ENCODE measurements at regions not wholly inside any gene's neighbourhood (a gene's known extent, or its start where the extent isn't known, plus 50 kb on each side); places are given as distances from the start of the nearest gene placed in this dataset.
A peak's percentile ranks its signal among the peaks of the same experiment; 100 is the strongest.

DNA sequence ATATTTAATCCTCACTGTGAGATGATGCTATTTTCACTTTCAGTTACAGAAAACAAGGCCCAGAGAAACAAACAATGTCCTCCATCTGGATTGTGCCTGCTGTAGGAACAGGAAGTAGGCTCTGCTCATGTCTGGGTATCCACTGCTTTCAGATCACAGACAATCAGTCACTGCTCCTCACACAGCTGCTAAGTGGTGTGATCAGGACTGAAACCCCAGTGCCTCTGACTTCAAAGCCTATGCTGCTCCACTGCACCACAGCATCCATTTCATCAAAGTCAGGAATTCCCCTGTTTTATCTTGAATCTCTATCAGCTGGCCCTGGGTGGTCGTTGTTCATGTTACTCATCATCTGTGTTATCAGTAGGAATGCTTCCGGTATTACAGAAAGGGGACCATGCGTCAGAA lies 303.8 kb upstream of the TRIB2 start:
- Histone ChIP-seq H3K27ac (ENCODE audit: low read depth, low read length) (no peak overlapping the region), H2AFZ (ENCODE audit: low read length) (peak overlapping the region; percentile 70)
- TF ChIP-seq CTCF (IDR thresholded peaks at IDR 0.05; ENCODE audit: extremely low read depth, low read depth, low read length) = no peak

GRCh38 chr2:12415536-12415935 lies 301.2 kb upstream of the TRIB2 start:
- H3K4me1 ChIP-seq (ENCODE audit: insufficient read depth, low read length) = peaks cover 3% of the 10 kb centered on the region
- TF ChIP-seq CTCF (IDR thresholded peaks at IDR 0.05; ENCODE audit: extremely low read depth, low read depth, low read length) = no peak
- H3K36me3 ChIP-seq (ENCODE audit: insufficient read depth, low read length) = no peaks in the 10 kb centered on the region
- H2AFZ ChIP-seq (ENCODE audit: low read length) = no peak overlapping the region
- H3K79me2 ChIP-seq (ENCODE audit: insufficient read depth, low read length) = no peaks in the 10 kb centered on the region
- H3K9me3 ChIP-seq (ENCODE audit: low read depth, low read length) = no peaks in the 10 kb centered on the region
- no peak overlapping the region for H3K27ac ChIP-seq (ENCODE audit: low read depth, low read length)
- no peaks in the 10 kb centered on the region for H3K27me3 ChIP-seq (ENCODE audit: insufficient read depth, low read length)
- H3K4me3 ChIP-seq (ENCODE audit: insufficient read depth, low read length) = no peak overlapping the region
- no peak for DNase-seq (ENCODE audit: insufficient read length, low spot score, missing footprints)
- no peaks in the 10 kb centered on the region for H4K20me1 ChIP-seq (ENCODE audit: insufficient read depth, low read length)
- H3K4me2 ChIP-seq (ENCODE audit: insufficient read depth, low read length) = no peak overlapping the region

More for the DNA sequence above, 303.8 kb upstream of the TRIB2 start:
- Histone ChIP-seq H3K79me2 (ENCODE audit: insufficient read depth, low read length) (no peaks in the 10 kb centered on the region), H3K27me3 (ENCODE audit: insufficient read depth, low read length) (no peaks in the 10 kb centered on the region), H3K9me3 (ENCODE audit: low read depth, low read length) (no peaks in the 10 kb centered on the region), H4K20me1 (ENCODE audit: insufficient read depth, low read length) (no peaks in the 10 kb centered on the region), H3K36me3 (ENCODE audit: insufficient read depth, low read length) (no peaks in the 10 kb centered on the region), H3K4me2 (ENCODE audit: insufficient read depth, low read length) (no peak overlapping the region), H3K4me3 (ENCODE audit: insufficient read depth, low read length) (no peak overlapping the region), H3K4me1 (ENCODE audit: insufficient read depth, low read length) (peaks cover 3% of the 10 kb centered on the region)
- no peak for DNase-seq (ENCODE audit: insufficient read length, low spot score, missing footprints)

- peak; percentile 72 for TF ChIP-seq CTCF (IDR thresholded peaks at IDR 0.05; ENCODE audit: extremely low read depth, low read depth, low read length)
- no peak for DNase-seq (ENCODE audit: insufficient read length, low spot score, missing footprints)
- no peak overlapping the region for H3K27ac ChIP-seq (ENCODE audit: low read depth, low read length)
Measured at GRCh38 chr2:12416600-12416999, 300.1 kb upstream of the TRIB2 start.

GRCh38 chr2:12417786-12418185 lies 298.9 kb upstream of the TRIB2 start:
- Histone ChIP-seq H2AFZ (ENCODE audit: low read length) (no peak overlapping the region), H3K4me1 (ENCODE audit: insufficient read depth, low read length) (peaks cover 3% of the 10 kb centered on the region), H3K36me3 (ENCODE audit: insufficient read depth, low read length) (no peaks in the 10 kb centered on the region), H3K9me3 (ENCODE audit: low read depth, low read length) (no peaks in the 10 kb centered on the region), H3K27ac (ENCODE audit: low read depth, low read length) (no peak overlapping the region), H4K20me1 (ENCODE audit: insufficient read depth, low read length) (no peaks in the 10 kb centered on the region), H3K4me3 (ENCODE audit: insufficient read depth, low read length) (no peak overlapping the region), H3K79me2 (ENCODE audit: insufficient read depth, low read length) (no peaks in the 10 kb centered on the region), H3K27me3 (ENCODE audit: insufficient read depth, low read length) (no peaks in the 10 kb centered on the region), H3K4me2 (ENCODE audit: insufficient read depth, low read length) (no peak overlapping the region)
- DNase-seq (ENCODE audit: insufficient read length, low spot score, missing footprints) = no peak
- TF ChIP-seq CTCF (IDR thresholded peaks at IDR 0.05; ENCODE audit: extremely low read depth, low read depth, low read length) = no peak

More at GRCh38 chr2:12416600-12416999, 300.1 kb upstream of the TRIB2 start:
- Histone ChIP-seq H3K79me2 (ENCODE audit: insufficient read depth, low read length) (no peaks in the 10 kb centered on the region), H2AFZ (ENCODE audit: low read length) (no peak overlapping the region), H3K27me3 (ENCODE audit: insufficient read depth, low read length) (no peaks in the 10 kb centered on the region), H3K4me2 (ENCODE audit: insufficient read depth, low read length) (no peak overlapping the region), H4K20me1 (ENCODE audit: insufficient read depth, low read length) (no peaks in the 10 kb centered on the region), H3K4me1 (ENCODE audit: insufficient read depth, low read length) (peaks cover 3% of the 10 kb centered on the region), H3K4me3 (ENCODE audit: insufficient read depth, low read length) (no peak overlapping the region), H3K36me3 (ENCODE audit: insufficient read depth, low read length) (no peaks in the 10 kb centered on the region), H3K9me3 (ENCODE audit: low read depth, low read length) (no peaks in the 10 kb centered on the region)
